Breast epithelium (tissue), 3 donors: ENCODE measurements at regions not wholly inside any gene's neighbourhood (a gene's known extent, or its start where the extent isn't known, plus 50 kb on each side); places are given as distances from the start of the nearest gene placed in this dataset.

Experiments
- CTCF ChIP-seq, 3 donors: fragments of 450-650 bp; IDR thresholded peaks; one replicate each; pipeline ENCODE4 v1.5.1; 2016 to 2017; ENCODE audit warnings: antibody characterized with exemption in 3 of 3, mild to moderate bottlenecking in 3 of 3, moderate library complexity in 3 of 3
- POLR2A ChIP-seq: fragments of 450-650 bp; IDR thresholded peaks from one replicate; pipeline ENCODE4 v1.6.1; 2016; ENCODE audit warnings: antibody characterized with exemption, mild to moderate bottlenecking, moderate library complexity
- POLR2AphosphoS5 ChIP-seq, 3 donors: sonication (generic); formaldehyde crosslinking; IDR thresholded peaks; one replicate each; pipeline ENCODE4 v1.6.1; 2017; ENCODE audit warnings: antibody characterized with exemption in 3 of 3

GRCh38 chr13:95380468-95381211 is 79.4 kb upstream of the ABCC4 start:
- TF ChIP-seq CTCF (IDR thresholded peaks at IDR 0.05) (peak in 2 of 3 donors; percentile 44 to 72), POLR2A (no peak), POLR2AphosphoS5 (IDR thresholded peaks at IDR 0.05) (no peak)
